ENCODE measurements at regions not wholly inside any gene's neighbourhood (a gene's known extent, or its start where the extent isn't known, plus 50 kb on each side); places are given as distances from the start of the nearest gene placed in this dataset.

- TF ChIP-seq CTCF (IDR thresholded peaks at IDR 0.05; ENCODE audit: borderline replicate concordance, extremely low read depth, low read length, poor library complexity, severe bottlenecking) (no peak), EZH2 (IDR thresholded peaks at IDR 0.05; ENCODE audit: borderline replicate concordance, low read depth, low read length, severe bottlenecking) (no peak)
These were observed 86.6 kb upstream of the HOXC13 start for GRCh38 chr12:53852061-53852460.

Measured in DND-41 (cell line).